ENCODE measurements at regions not wholly inside any gene's neighbourhood (a gene's known extent, or its start where the extent isn't known, plus 50 kb on each side); places are given as distances from the start of the nearest gene placed in this dataset.
"Not testable (repeated sequence)": the region's sequence is repeated elsewhere in the genome, so short reads cannot be mapped to it uniquely, and the experiment has no call there.

- no peaks in the 10 kb centered on the region for H3K27me3 ChIP-seq (ENCODE audit: low read depth, low read length)
- H3K36me3 ChIP-seq (replicated peaks; ENCODE audit: low read depth, low read length), result no peaks in the 10 kb centered on the region
- H2AFZ ChIP-seq (ENCODE audit: low read depth, low read length), result no peak overlapping the region
- H3K9me3 ChIP-seq (ENCODE audit: insufficient read depth, low read length), result no peaks in the 10 kb centered on the region
- H3K79me2 ChIP-seq (ENCODE audit: low read length), result no peaks in the 10 kb centered on the region
- no peaks in the 10 kb centered on the region for H4K20me1 ChIP-seq (ENCODE audit: insufficient read depth, low read length)
- H3K4me3 ChIP-seq (ENCODE audit: low read length), result no peak overlapping the region
- H3K4me2 ChIP-seq (ENCODE audit: low read length), result no peak overlapping the region
- H3K4me1 ChIP-seq (ENCODE audit: low read length), result no peaks in the 10 kb centered on the region
- H3K27ac ChIP-seq (ENCODE audit: low read length), result no peak overlapping the region
- TF ChIP-seq CTCF (IDR thresholded peaks at IDR 0.05; ENCODE audit: low read depth, low read length), result no peak
- no peak for TF ChIP-seq EZH2phosphoT487 (IDR thresholded peaks at IDR 0.05; ENCODE audit: low read depth)
- H3K9ac ChIP-seq (ENCODE audit: low read length), result no peak overlapping the region
Measured at GRCh38 chr7:67662804-67663203, 666.2 kb downstream of the TYW1 start.

- no peak overlapping the region for H3K27ac ChIP-seq (ENCODE audit: low read length)
- H3K9ac ChIP-seq (ENCODE audit: low read length), result no peak overlapping the region
- H3K4me3 ChIP-seq (ENCODE audit: low read length), result no peak overlapping the region
- no peaks in the 10 kb centered on the region for H4K20me1 ChIP-seq (ENCODE audit: insufficient read depth, low read length)
- no peaks in the 10 kb centered on the region for H3K9me3 ChIP-seq (ENCODE audit: insufficient read depth, low read length)
- H3K79me2 ChIP-seq (ENCODE audit: low read length), result no peaks in the 10 kb centered on the region
- no peaks in the 10 kb centered on the region for H3K4me1 ChIP-seq (ENCODE audit: low read length)
- H2AFZ ChIP-seq (ENCODE audit: low read depth, low read length), result no peak overlapping the region
- no peak overlapping the region for H3K4me2 ChIP-seq (ENCODE audit: low read length)
- no peaks in the 10 kb centered on the region for H3K27me3 ChIP-seq (ENCODE audit: low read depth, low read length)
- no peaks in the 10 kb centered on the region for H3K36me3 ChIP-seq (replicated peaks; ENCODE audit: low read depth, low read length)
- TF ChIP-seq CTCF (IDR thresholded peaks at IDR 0.05; ENCODE audit: low read depth, low read length) (no peak), EZH2phosphoT487 (IDR thresholded peaks at IDR 0.05; ENCODE audit: low read depth) (no peak)
Measured at GRCh38 chr7:67663644-67664043, 667.0 kb downstream of the TYW1 start.

- H3K36me3 ChIP-seq (replicated peaks; ENCODE audit: low read depth, low read length); H3K4me2 ChIP-seq (ENCODE audit: low read length); H3K4me1 ChIP-seq (ENCODE audit: low read length); H3K27ac ChIP-seq (ENCODE audit: low read length); H3K27me3 ChIP-seq (ENCODE audit: low read depth, low read length); H4K20me1 ChIP-seq (ENCODE audit: insufficient read depth, low read length); H2AFZ ChIP-seq (ENCODE audit: low read depth, low read length); H3K4me3 ChIP-seq (ENCODE audit: low read length); H3K79me2 ChIP-seq (ENCODE audit: low read length); H3K9me3 ChIP-seq (ENCODE audit: insufficient read depth, low read length); H3K9ac ChIP-seq (ENCODE audit: low read length): not testable (repeated sequence)
Measured at GRCh38 chr7:67666359-67666758, 669.7 kb downstream of the TYW1 start.

DNA sequence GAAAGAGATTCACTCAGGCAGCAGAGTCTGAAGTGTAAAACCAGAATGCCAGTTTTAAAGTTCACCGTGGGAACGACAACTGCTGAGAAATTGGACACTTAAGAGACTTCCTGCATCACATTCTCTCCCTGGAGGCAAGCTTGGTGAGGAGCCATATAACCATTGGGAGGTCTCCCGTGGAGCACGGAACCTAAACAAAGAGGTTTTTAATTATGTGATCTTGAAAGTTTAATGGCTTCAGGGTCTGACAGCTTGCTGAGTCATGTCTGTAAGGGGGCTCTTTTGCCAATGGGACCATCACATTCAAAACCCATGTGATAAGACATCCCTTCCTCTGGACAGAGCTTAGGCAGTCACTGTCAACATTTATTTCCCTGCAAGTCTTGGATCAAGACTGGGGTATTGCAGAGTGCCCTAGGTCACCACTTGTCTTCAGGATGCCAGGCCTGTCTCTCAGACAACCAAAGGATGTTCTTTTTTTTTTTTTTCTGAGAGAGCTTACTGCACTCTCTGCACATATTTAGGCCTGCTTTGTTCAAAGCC lies 674.4 kb downstream of the TYW1 start:
- no peaks in the 10 kb centered on the region for H4K20me1 ChIP-seq (ENCODE audit: insufficient read depth, low read length)
- H3K27ac ChIP-seq (ENCODE audit: low read length), result no peak overlapping the region
- H2AFZ ChIP-seq (ENCODE audit: low read depth, low read length), result no peak overlapping the region
- H3K27me3 ChIP-seq (ENCODE audit: low read depth, low read length), result no peaks in the 10 kb centered on the region
- H3K79me2 ChIP-seq (ENCODE audit: low read length), result no peaks in the 10 kb centered on the region
- H3K36me3 ChIP-seq (replicated peaks; ENCODE audit: low read depth, low read length), result no peaks in the 10 kb centered on the region
- H3K4me2 ChIP-seq (ENCODE audit: low read length), result no peak overlapping the region
- no peaks in the 10 kb centered on the region for H3K4me1 ChIP-seq (ENCODE audit: low read length)
- H3K9me3 ChIP-seq (ENCODE audit: insufficient read depth, low read length), result no peaks in the 10 kb centered on the region
- TF ChIP-seq EZH2phosphoT487 (IDR thresholded peaks at IDR 0.05; ENCODE audit: low read depth), result no peak
- no peak for TF ChIP-seq CTCF (IDR thresholded peaks at IDR 0.05; ENCODE audit: low read depth, low read length)
- H3K9ac ChIP-seq (ENCODE audit: low read length), result no peak overlapping the region
- H3K4me3 ChIP-seq (ENCODE audit: low read length), result no peak overlapping the region

DNA sequence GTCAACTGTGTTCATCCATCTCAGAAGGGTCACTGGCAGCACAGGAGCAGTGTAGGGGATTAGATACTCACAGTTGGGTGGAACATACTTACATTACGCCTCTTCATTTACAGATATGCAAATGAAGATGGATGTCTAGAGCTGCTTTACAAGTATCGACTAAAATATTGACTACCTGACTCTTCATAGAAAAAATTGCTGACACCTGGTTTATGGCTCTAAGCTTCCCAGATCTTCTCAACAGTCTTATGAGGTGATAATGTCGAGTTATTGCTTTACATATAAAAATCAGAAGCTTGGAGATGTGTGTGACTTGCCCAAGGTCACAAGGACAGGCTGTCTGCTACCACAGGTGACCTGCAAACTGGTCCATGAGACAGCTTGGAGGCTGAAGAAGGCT lies 677.2 kb downstream of the TYW1 start:
- no peaks in the 10 kb centered on the region for H3K4me1 ChIP-seq (ENCODE audit: low read length)
- TF ChIP-seq EZH2phosphoT487 (IDR thresholded peaks at IDR 0.05; ENCODE audit: low read depth), result no peak
- TF ChIP-seq CTCF (IDR thresholded peaks at IDR 0.05; ENCODE audit: low read depth, low read length), result no peak
- H2AFZ ChIP-seq (ENCODE audit: low read depth, low read length), result no peak overlapping the region
- H3K4me2 ChIP-seq (ENCODE audit: low read length), result no peak overlapping the region
- H3K36me3 ChIP-seq (replicated peaks; ENCODE audit: low read depth, low read length), result no peaks in the 10 kb centered on the region
- H3K27me3 ChIP-seq (ENCODE audit: low read depth, low read length), result no peaks in the 10 kb centered on the region
- no peak overlapping the region for H3K4me3 ChIP-seq (ENCODE audit: low read length)
- no peaks in the 10 kb centered on the region for H3K79me2 ChIP-seq (ENCODE audit: low read length)
- H4K20me1 ChIP-seq (ENCODE audit: insufficient read depth, low read length), result no peaks in the 10 kb centered on the region
- H3K9ac ChIP-seq (ENCODE audit: low read length), result no peak overlapping the region
- H3K9me3 ChIP-seq (ENCODE audit: insufficient read depth, low read length), result no peaks in the 10 kb centered on the region
- H3K27ac ChIP-seq (ENCODE audit: low read length), result no peak overlapping the region

- H3K27ac ChIP-seq (ENCODE audit: low read length); H3K36me3 ChIP-seq (replicated peaks; ENCODE audit: low read depth, low read length); H3K4me2 ChIP-seq (ENCODE audit: low read length); H3K27me3 ChIP-seq (ENCODE audit: low read depth, low read length); H2AFZ ChIP-seq (ENCODE audit: low read depth, low read length); H3K79me2 ChIP-seq (ENCODE audit: low read length); H3K9ac ChIP-seq (ENCODE audit: low read length); H3K4me1 ChIP-seq (ENCODE audit: low read length); H3K4me3 ChIP-seq (ENCODE audit: low read length); H4K20me1 ChIP-seq (ENCODE audit: insufficient read depth, low read length); H3K9me3 ChIP-seq (ENCODE audit: insufficient read depth, low read length): not testable (repeated sequence)
Measured at GRCh38 chr7:67674862-67675261, 678.2 kb downstream of the TYW1 start.

All from OCI-LY3 (cell line).